HG02763 (cell line): ENCODE measurements at regions not wholly inside any gene's neighbourhood (a gene's known extent, or its start where the extent isn't known, plus 50 kb on each side); places are given as distances from the start of the nearest gene placed in this dataset.
A peak's percentile ranks its signal among the peaks of the same experiment; 100 is the strongest.

Source experiments
- ATAC-seq: cut with Tn5 transposase; IDR thresholded peaks from one replicate; pipeline ENCODE4 v1.9.1; 2021; ENCODE audit warnings: mild to moderate bottlenecking, moderate library complexity; ENCODE audit not compliant: unreplicated experiment

GRCh38 chr2:11920993-11921583 lies 174.7 kb downstream of the LPIN1 start:
- ATAC-seq: no peak

- no peak for ATAC-seq
These were observed 175.9 kb downstream of the LPIN1 start for GRCh38 chr2:11922294-11922693.

GRCh38 chr2:11923935-11924334 lies 177.5 kb downstream of the LPIN1 start:
- no peak for ATAC-seq

GRCh38 chr2:11925295-11926066 lies 179.0 kb downstream of the LPIN1 start:
- no peak for ATAC-seq

GRCh38 chr2:11930211-11930761 lies 183.9 kb downstream of the LPIN1 start:
- ATAC-seq: no peak

GRCh38 chr2:11932048-11932512 lies 185.6 kb downstream of the LPIN1 start:
- ATAC-seq: no peak

- ATAC-seq: no peak
These were observed 186.5 kb downstream of the LPIN1 start for GRCh38 chr2:11932962-11933361.

- no peak for ATAC-seq
These were observed 187.4 kb downstream of the LPIN1 start for GRCh38 chr2:11933854-11934253.

GRCh38 chr2:11936761-11937160 lies 190.3 kb downstream of the LPIN1 start:
- no peak for ATAC-seq

GRCh38 chr2:11938196-11938595 lies 191.8 kb downstream of the LPIN1 start:
- ATAC-seq: no peak

- no peak for ATAC-seq
These were observed 193.1 kb downstream of the LPIN1 start for GRCh38 chr2:11939523-11939922.

- no peak for ATAC-seq
These were observed 193.8 kb downstream of the LPIN1 start for GRCh38 chr2:11940121-11940743.

GRCh38 chr2:11940799-11941198 lies 194.4 kb downstream of the LPIN1 start:
- ATAC-seq: no peak

GRCh38 chr2:11941201-11942177 lies 195.1 kb downstream of the LPIN1 start:
- ATAC-seq: no peak

- no peak for ATAC-seq
These were observed 195.7 kb downstream of the LPIN1 start for GRCh38 chr2:11942178-11942569.

GRCh38 chr2:11944311-11944710 lies 197.9 kb downstream of the LPIN1 start:
- no peak for ATAC-seq

GRCh38 chr2:11945139-11946126 lies 199.0 kb downstream of the LPIN1 start:
- peak; percentile 87 for ATAC-seq

- no peak for ATAC-seq
These were observed 201.5 kb downstream of the LPIN1 start for GRCh38 chr2:11947956-11948355.

- ATAC-seq: no peak
These were observed 203.5 kb downstream of the LPIN1 start for GRCh38 chr2:11949732-11950523.
